ENCODE measurements at regions not wholly inside any gene's neighbourhood (a gene's known extent, or its start where the extent isn't known, plus 50 kb on each side); places are given as distances from the start of the nearest gene placed in this dataset.

DNA sequence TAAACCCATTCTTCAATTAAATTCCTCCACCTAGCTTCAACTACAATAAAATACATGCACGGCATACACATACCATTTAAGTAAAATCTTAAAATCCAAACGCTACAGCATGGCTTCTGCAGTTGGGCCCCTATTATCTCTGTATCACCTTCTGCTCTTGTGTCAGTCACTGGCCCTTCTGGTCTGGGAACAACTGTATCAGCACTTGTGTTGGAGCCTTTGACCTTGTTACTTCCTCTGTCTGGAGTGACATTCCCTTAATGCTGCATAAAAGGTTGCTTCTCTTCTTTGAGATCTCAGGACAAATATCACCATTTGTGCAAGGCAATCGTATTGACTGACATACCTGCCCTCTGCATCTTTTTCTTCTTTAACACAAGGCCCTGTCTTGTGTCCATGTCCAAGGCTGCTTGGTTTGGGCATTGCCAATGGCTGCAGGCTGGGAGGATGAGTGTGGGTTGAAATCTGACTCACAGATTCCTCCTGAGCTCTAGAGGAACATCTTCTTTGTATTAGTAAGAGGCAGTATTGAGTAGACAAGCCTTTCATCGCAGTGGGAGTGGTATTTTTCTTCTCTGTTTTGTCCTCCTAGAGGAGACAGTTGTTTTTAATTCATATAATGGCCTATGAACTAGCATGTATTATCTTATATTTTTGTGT lies 267.8 kb upstream of the TRIB2 start:
- WGBS, 2 donors = 88 to 89% methylated on average over 4 of the region's 4 CpGs
- intact Hi-C loops (cut with DNase I) = no loop called here

DNA sequence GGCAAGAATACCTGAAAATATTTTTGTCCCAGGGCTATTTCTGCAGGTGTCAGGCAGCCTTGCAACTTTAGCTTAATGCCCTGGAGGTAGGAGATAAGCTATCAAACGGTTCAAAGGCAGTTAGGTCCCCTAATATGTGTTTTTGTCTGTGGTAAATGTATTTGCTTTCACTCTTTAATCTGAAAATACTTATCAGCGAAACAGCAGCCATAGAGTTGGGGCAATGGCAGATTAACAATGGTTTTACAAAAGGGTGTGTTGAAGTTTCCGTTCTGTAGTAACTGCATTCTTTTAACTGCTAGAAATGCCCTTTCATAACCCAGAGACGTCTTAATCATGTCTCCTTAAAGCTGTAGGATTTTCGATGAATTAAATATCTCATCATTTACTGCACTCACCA lies 265.0 kb upstream of the TRIB2 start:
- H3K27ac ChIP-seq = peak overlapping the region in 3 of 4 donors; percentile 2 to 42 (median 15)
- H3K36me3 ChIP-seq (replicated peaks in 1 of 2; ENCODE audit: insufficient read depth in 1 of 2, low read depth in 2 of 2) = no peaks in the 10 kb centered on the region
- H3K9me3 ChIP-seq = no peaks in the 10 kb centered on the region
- peaks cover 16% of the 10 kb centered on the region for H3K4me1 ChIP-seq
- no peaks in the 10 kb centered on the region for H3K27me3 ChIP-seq
- WGBS, 2 donors = 9 to 16% methylated on average over 5 of the region's 5 CpGs
- intact Hi-C loops (cut with DNase I) = no loop called here
- ATAC-seq (no peak), DNase-seq (no peak)
- no peak overlapping the region for H3K4me3 ChIP-seq
- TF ChIP-seq, protein P1, sequence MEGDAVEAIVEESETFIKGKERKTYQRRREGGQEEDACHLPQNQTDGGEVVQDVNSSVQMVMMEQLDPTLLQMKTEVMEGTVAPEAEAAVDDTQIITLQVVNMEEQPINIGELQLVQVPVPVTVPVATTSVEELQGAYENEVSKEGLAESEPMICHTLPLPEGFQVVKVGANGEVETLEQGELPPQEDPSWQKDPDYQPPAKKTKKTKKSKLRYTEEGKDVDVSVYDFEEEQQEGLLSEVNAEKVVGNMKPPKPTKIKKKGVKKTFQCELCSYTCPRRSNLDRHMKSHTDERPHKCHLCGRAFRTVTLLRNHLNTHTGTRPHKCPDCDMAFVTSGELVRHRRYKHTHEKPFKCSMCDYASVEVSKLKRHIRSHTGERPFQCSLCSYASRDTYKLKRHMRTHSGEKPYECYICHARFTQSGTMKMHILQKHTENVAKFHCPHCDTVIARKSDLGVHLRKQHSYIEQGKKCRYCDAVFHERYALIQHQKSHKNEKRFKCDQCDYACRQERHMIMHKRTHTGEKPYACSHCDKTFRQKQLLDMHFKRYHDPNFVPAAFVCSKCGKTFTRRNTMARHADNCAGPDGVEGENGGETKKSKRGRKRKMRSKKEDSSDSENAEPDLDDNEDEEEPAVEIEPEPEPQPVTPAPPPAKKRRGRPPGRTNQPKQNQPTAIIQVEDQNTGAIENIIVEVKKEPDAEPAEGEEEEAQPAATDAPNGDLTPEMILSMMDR (IDR thresholded peaks at IDR 0.05) = no peak
- no peak for TF ChIP-seq POLR2A (IDR thresholded peaks at IDR 0.05)

More for the DNA sequence above, 267.8 kb upstream of the TRIB2 start:
- Histone ChIP-seq H3K4me1 (peaks cover 12% of the 10 kb centered on the region), H3K9me3 (no peaks in the 10 kb centered on the region), H3K36me3 (replicated peaks in 1 of 2; ENCODE audit: insufficient read depth in 1 of 2, low read depth in 2 of 2) (no peaks in the 10 kb centered on the region), H3K27me3 (no peaks in the 10 kb centered on the region), H3K4me3 (no peak overlapping the region), H3K27ac (no peak overlapping the region)
- TF ChIP-seq, protein P1 (IDR thresholded peaks at IDR 0.05) = no peak
- TF ChIP-seq POLR2A (IDR thresholded peaks at IDR 0.05) = no peak
- DNase-seq (no peak), ATAC-seq (no peak)

DNA sequence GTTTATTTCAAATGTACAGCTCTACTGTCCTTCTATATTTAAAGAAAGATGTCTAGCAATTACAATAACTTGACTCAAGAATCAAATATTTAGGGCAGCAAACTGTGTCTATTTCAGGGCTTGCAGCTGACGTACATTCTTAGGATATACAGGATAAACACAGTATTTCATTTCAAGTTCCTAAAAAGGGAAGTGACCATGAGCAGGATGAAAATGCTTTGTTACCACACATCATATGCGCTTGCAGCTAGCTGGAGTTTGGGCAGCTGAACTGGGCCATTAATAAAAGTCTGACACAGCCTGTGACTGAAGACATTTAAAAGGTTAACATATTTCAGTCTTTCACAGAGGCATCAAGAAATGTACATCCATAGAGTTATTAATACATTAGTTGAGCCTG lies 264.6 kb upstream of the TRIB2 start:
- no peak for TF ChIP-seq POLR2A (IDR thresholded peaks at IDR 0.05)
- TF ChIP-seq, protein P1 (IDR thresholded peaks at IDR 0.05) = no peak

DNA sequence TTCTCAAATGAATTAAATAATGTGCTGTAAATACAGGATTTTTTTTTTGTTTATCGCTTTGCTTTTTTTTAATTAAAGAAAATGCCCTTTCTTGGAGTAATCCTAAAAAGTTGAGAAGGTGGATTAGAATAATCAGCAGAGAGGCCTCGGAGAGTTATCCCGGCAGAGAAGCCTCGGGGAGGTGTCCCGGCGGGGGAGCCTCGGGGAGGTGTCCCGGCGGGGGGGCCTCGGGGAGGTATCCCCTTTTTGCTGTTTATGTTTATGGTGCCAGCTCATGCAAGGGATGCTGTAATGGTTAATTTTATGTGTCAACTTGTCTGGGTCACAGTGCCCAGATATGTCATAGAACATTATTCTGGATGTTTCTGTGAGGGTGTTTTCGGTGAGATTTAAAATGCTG lies 263.0 kb upstream of the TRIB2 start:
- Histone ChIP-seq H3K36me3 (replicated peaks in 1 of 2; ENCODE audit: insufficient read depth in 1 of 2, low read depth in 2 of 2) (no peaks in the 10 kb centered on the region), H3K9me3 (no peaks in the 10 kb centered on the region), H3K4me1 (peaks cover 25% of the 10 kb centered on the region), H3K27ac (no peak overlapping the region), H3K4me3 (no peak overlapping the region), H3K27me3 (no peaks in the 10 kb centered on the region)
- intact Hi-C loops (cut with DNase I) = no loop called here
- no peak for TF ChIP-seq POLR2A (IDR thresholded peaks at IDR 0.05)
- TF ChIP-seq, protein P1 (IDR thresholded peaks at IDR 0.05) = no peak
- WGBS, 2 donors = 81 to 92% methylated on average over 11 of the region's 11 CpGs
- ATAC-seq (no peak), DNase-seq (no peak)

More for the DNA sequence above, 264.6 kb upstream of the TRIB2 start:
- Histone ChIP-seq H3K4me1 (peaks cover 21% of the 10 kb centered on the region), H3K9me3 (no peaks in the 10 kb centered on the region), H3K27me3 (no peaks in the 10 kb centered on the region), H3K4me3 (no peak overlapping the region), H3K27ac (peak overlapping the region in 2 of 4 donors; percentile 2 to 15), H3K36me3 (replicated peaks in 1 of 2; ENCODE audit: insufficient read depth in 1 of 2, low read depth in 2 of 2) (no peaks in the 10 kb centered on the region)
- intact Hi-C loops (cut with DNase I) = no loop called here
- no peak for ATAC-seq
- DNase-seq = peak in 1 of 4 donors; percentile 8
- 49 to 61% methylated on average over 2 of the region's 2 CpGs for WGBS, 2 donors

DNA sequence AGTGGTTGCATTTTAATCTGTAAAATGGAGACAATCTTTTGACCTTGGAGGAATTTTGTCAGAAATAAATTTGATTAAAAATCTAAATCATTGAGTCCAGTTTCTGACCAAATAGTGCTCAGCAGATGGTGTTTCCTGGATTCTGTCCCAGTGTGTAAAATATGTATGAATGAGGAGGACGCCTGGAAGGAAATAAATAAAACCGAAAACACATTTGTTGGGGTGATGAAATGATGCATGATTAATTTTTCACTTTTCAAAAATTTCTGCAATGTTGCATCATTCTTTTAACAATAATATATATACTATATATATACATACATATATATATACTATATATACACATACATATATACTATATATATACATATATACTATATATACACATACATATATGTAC lies 261.1 kb upstream of the TRIB2 start:
- intact Hi-C loops (cut with DNase I) = no loop called here
- Histone ChIP-seq H3K4me3 (no peak overlapping the region), H3K27ac (peak overlapping the region in 1 of 4 donors; percentile 44), H3K9me3 (no peaks in the 10 kb centered on the region), H3K36me3 (replicated peaks in 1 of 2; ENCODE audit: insufficient read depth in 1 of 2, low read depth in 2 of 2) (no peaks in the 10 kb centered on the region), H3K4me1 (peaks cover 25% of the 10 kb centered on the region), H3K27me3 (no peaks in the 10 kb centered on the region)
- WGBS, 2 donors = 29 to 51% methylated on average over 2 of the region's 2 CpGs
- DNase-seq (no peak), ATAC-seq (no peak)
- TF ChIP-seq, protein P1 (IDR thresholded peaks at IDR 0.05) = no peak
- TF ChIP-seq POLR2A (IDR thresholded peaks at IDR 0.05) = no peak
